Gastroesophageal sphincter (tissue), 4 donors: ENCODE measurements at regions not wholly inside any gene's neighbourhood (a gene's known extent, or its start where the extent isn't known, plus 50 kb on each side); places are given as distances from the start of the nearest gene placed in this dataset.
"Not testable (repeated sequence)": the region's sequence is repeated elsewhere in the genome, so short reads cannot be mapped to it uniquely, and the experiment has no call there.

Source experiments
- ATAC-seq: fragments of 150-250 bp; one replicate; pipeline ENCODE4 v1.9.1; 2016; ENCODE audit warnings: mild to moderate bottlenecking, moderate library complexity
- H3K27ac ChIP-seq, 4 donors: fragments of 200-600 bp; sonication (generic) in 3 of 4; 1 replicate in 3 of 4; 2 replicates in 1 of 4; pipeline ENCODE4 v1.5.1; 2016 to 2019
- H3K27me3 ChIP-seq: fragments of 200-600 bp; sonication (generic); one replicate; pipeline ENCODE4 v1.5.1; 2019
- H3K36me3 ChIP-seq, 2 donors: fragments of 200-600 bp; sonication (generic); one replicate each; pipeline ENCODE4 v1.5.1; 2019; ENCODE audit warnings: control low read depth in 1 of 2
- H3K4me1 ChIP-seq, 3 donors: fragments of 200-600 bp; sonication (generic); 1 replicate in 2 of 3; 2 replicates in 1 of 3; pipeline ENCODE4 v1.5.1; 2016 to 2019; ENCODE audit warnings: control low read depth in 2 of 3
- H3K4me3 ChIP-seq, 2 donors: fragments of 200-600 bp; sonication (generic); one replicate each; pipeline ENCODE4 v1.5.1; 2019; ENCODE audit warnings: mild to moderate bottlenecking in 1 of 2, moderate library complexity in 1 of 2
- H3K9me3 ChIP-seq, 3 donors: fragments of 200-600 bp; sonication (generic); one replicate each; pipeline ENCODE4 v1.5.1; 2017 to 2019; ENCODE audit warnings: control low read depth in 2 of 3
- EP300 ChIP-seq: sonication (generic); formaldehyde crosslinking; IDR thresholded peaks from one replicate; pipeline ENCODE4 v1.6.1; 2017; ENCODE audit warnings: antibody characterized with exemption, mild to moderate bottlenecking
- POLR2A ChIP-seq, 2 donors: fragments of 450-650 bp; IDR thresholded peaks; one replicate each; pipeline ENCODE4 v1.6.1; 2017; ENCODE audit warnings: antibody characterized with exemption in 2 of 2, mild to moderate bottlenecking in 2 of 2, moderate library complexity in 1 of 2
- POLR2AphosphoS5 ChIP-seq: sonication (generic); formaldehyde crosslinking; IDR thresholded peaks from one replicate; pipeline ENCODE4 v1.6.1; 2017; ENCODE audit warnings: antibody characterized with exemption
- WGBS, 2 donors: methylation state at CpG; one replicate each; pipeline ENCODE4 v1.1.5; 2018; ENCODE audit warnings: low coverage in 1 of 2; 5-methylcytosine and 5-hydroxymethylcytosine counted together
- TF ChIP-seq, protein P1 (sequence below), 4 experiments: fragments of 200-600 bp in 2 of 4; fragments of 450-650 bp in 2 of 4; sonication (generic) in 1 of 4; IDR thresholded peaks; one replicate each; pipeline ENCODE4 v1.5.1; 2017 to 2019; ENCODE audit warnings: antibody characterized with exemption in 4 of 4, mild to moderate bottlenecking in 2 of 4, moderate library complexity in 2 of 4

DNA sequence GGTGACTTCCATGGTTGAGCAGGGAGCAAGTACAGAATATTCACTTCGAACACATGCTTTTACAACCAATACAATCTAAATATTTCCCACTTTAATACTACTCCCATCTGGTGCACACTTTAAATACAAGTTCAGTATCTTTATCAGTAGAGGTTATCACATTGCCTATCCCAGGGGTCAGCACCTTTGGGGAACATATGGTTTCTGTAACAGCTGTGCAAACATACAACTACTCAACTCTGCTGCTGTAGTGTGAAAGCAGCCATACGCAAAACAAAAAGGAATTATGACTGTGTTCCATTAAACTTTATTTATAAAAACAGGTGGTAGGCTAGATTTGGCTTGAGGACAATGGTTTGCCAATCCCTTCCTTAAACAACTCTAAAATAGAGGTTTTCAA, 157.5 kb downstream of the XPNPEP1 start:
- Histone ChIP-seq H3K4me1 (peaks cover 0 to 3% (median 0%) of the 10 kb centered on the region in 3 donors), H3K27ac (no peak overlapping the region), H3K4me3 (no peak overlapping the region), H3K9me3 (no peaks in the 10 kb centered on the region), H3K27me3 (no peaks in the 10 kb centered on the region), H3K36me3 (no peaks in the 10 kb centered on the region)
- WGBS, 2 donors, result 80 to 83% methylated on average over 1 to 2 of the region's 2 CpGs
- TF ChIP-seq POLR2A (IDR thresholded peaks at IDR 0.05) (no peak), EP300 (no peak)
- no peak for ATAC-seq

DNA sequence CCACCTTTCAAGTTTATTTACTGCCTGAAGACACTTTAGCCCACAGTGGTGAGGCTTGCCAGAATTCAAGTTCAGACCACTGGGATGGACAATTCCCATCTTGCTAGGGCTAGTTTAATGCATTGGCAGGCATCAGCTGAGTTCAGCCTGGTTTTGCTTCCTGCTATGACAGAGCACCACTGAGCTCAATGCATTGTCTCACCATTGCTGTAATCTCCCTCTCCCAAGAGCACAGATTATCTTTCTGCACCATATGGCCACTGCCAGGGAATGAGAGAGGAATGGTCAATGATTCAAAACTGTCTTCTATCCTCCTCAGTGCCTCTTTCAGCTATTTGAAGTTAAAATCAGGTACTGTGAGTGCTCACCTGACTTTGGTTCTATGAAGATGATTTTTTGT, 160.8 kb downstream of the XPNPEP1 start:
- no peak for ATAC-seq
- Histone ChIP-seq H3K9me3 (no peaks in the 10 kb centered on the region), H3K36me3 (no peaks in the 10 kb centered on the region), H3K27ac (no peak overlapping the region), H3K4me3 (no peak overlapping the region), H3K4me1 (no peaks in the 10 kb centered on the region), H3K27me3 (no peaks in the 10 kb centered on the region)
- TF ChIP-seq EP300, result no peak
- no peak for TF ChIP-seq POLR2A (IDR thresholded peaks at IDR 0.05)
- no peak for TF ChIP-seq POLR2AphosphoS5
- TF ChIP-seq, protein P1, sequence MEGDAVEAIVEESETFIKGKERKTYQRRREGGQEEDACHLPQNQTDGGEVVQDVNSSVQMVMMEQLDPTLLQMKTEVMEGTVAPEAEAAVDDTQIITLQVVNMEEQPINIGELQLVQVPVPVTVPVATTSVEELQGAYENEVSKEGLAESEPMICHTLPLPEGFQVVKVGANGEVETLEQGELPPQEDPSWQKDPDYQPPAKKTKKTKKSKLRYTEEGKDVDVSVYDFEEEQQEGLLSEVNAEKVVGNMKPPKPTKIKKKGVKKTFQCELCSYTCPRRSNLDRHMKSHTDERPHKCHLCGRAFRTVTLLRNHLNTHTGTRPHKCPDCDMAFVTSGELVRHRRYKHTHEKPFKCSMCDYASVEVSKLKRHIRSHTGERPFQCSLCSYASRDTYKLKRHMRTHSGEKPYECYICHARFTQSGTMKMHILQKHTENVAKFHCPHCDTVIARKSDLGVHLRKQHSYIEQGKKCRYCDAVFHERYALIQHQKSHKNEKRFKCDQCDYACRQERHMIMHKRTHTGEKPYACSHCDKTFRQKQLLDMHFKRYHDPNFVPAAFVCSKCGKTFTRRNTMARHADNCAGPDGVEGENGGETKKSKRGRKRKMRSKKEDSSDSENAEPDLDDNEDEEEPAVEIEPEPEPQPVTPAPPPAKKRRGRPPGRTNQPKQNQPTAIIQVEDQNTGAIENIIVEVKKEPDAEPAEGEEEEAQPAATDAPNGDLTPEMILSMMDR (IDR thresholded peaks at IDR 0.05), result no peak

DNA sequence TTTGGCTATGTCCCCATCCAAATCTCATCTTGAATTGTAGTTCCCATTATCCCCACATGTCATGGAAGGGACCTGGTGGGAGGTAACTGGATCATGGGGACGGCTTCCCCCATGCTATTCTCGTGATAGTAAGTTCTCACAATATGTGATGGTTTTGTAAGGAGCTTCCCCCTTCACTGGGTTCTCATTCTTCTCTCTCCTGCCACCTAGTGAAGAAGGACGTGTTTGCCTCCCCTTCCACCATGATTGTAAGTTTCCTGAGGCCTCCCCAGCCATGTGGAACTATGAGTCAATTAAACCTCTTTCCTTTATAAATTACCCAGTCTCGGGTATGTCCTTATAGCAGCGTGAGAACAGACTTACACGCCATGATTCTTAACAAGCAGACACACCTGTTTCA, 165.6 kb downstream of the XPNPEP1 start:
- not testable (repeated sequence) for H3K36me3 ChIP-seq, ATAC-seq, H3K4me1 ChIP-seq, H3K27me3 ChIP-seq, H3K4me3 ChIP-seq, H3K9me3 ChIP-seq, H3K27ac ChIP-seq
- WGBS, 2 donors, result 57% methylated on average over 4 of the region's 6 CpGs; no CpG with 5 or more reads in 1 of the 2 donors

DNA sequence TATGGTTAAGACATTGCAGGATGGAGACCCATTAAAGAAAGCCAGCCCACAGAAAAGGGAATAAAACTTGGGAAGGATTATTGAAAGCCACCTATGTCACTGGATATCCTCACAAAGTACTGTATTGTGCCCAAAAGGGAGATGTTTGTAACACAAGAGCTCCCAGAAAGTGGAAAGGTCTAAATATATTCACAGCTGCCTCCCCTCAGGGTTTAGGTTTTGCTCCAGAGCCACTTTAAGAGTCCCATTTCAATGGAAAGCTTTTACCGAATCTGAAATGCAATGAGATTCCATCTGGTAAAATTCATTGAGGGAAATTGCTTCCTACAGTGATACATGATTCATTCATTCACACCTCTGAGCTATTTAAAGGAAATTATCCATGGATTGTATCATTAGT, 176.4 kb downstream of the XPNPEP1 start:
- H3K4me3 ChIP-seq, result no peak overlapping the region
- no peaks in the 10 kb centered on the region for H3K9me3 ChIP-seq
- ATAC-seq, result no peak
- no peaks in the 10 kb centered on the region for H3K27me3 ChIP-seq
- TF ChIP-seq EP300, result no peak
- TF ChIP-seq POLR2A (IDR thresholded peaks at IDR 0.05), result no peak
- TF ChIP-seq, protein P1 (IDR thresholded peaks at IDR 0.05), result no peak
- TF ChIP-seq POLR2AphosphoS5, result no peak
- H3K36me3 ChIP-seq, result no peaks in the 10 kb centered on the region
- no peak overlapping the region for H3K27ac ChIP-seq
- 62 to 80% methylated on average over 1 of the region's 1 CpG for WGBS, 2 donors
- H3K4me1 ChIP-seq, result peaks cover 0 to 6% (median 0%) of the 10 kb centered on the region in 3 donors

DNA sequence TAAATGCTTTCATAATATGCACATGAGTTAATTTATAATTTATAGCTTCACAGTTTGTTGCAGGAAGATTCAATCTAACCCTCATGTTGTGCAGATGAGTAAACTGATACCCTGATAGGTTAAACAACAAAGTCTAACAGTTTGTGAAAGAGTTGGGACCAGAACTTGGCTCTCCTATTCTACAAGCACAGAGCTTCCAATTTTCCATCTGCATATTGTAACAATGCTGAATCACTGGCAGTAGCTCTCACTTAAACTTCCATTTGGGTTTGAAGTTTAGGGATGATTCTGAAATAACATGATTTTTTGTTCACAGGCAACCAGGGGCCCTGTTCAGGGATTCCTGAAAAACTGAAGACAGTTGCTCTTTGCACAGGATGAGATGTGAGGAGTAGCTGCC, 179.3 kb downstream of the XPNPEP1 start:
- H3K4me1 ChIP-seq, result peaks cover 0 to 6% (median 0%) of the 10 kb centered on the region in 3 donors
- H3K27ac ChIP-seq, result no peak overlapping the region
- no peaks in the 10 kb centered on the region for H3K27me3 ChIP-seq
- H3K4me3 ChIP-seq, result no peak overlapping the region
- no peak for TF ChIP-seq EP300
- no peak for TF ChIP-seq POLR2A (IDR thresholded peaks at IDR 0.05)
- ATAC-seq, result no peak
- H3K9me3 ChIP-seq, result no peaks in the 10 kb centered on the region
- H3K36me3 ChIP-seq, result no peaks in the 10 kb centered on the region

DNA sequence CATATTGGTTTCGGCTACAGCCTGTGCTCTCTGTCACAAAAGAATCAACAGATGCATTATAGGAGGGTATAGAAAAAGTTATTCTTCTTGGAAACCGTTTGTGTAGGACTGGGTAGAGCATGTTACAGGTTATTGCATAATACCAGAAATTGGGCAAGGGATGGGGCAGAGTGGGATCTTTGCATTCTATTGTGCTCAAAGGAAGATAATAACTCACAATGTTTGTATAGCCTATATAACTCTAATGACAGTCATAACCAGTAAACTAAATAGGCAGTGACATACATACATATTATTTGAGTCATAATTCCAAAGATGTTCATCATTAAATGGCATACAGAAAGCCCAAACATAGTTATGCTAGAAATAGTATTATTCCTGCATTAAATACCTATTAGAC, 179.7 kb downstream of the XPNPEP1 start:
- Histone ChIP-seq H3K4me1 (peaks cover 0 to 6% (median 0%) of the 10 kb centered on the region in 3 donors), H3K36me3 (no peaks in the 10 kb centered on the region), H3K27ac (no peak overlapping the region), H3K9me3 (no peaks in the 10 kb centered on the region), H3K4me3 (no peak overlapping the region), H3K27me3 (no peaks in the 10 kb centered on the region)
- ATAC-seq, result no peak
- 50% methylated on average over 2 of the region's 2 CpGs for WGBS, 2 donors
- no peak for TF ChIP-seq POLR2A (IDR thresholded peaks at IDR 0.05)
- TF ChIP-seq, protein P1 (IDR thresholded peaks at IDR 0.05), result no peak
- no peak for TF ChIP-seq EP300
- TF ChIP-seq POLR2AphosphoS5, result no peak

DNA sequence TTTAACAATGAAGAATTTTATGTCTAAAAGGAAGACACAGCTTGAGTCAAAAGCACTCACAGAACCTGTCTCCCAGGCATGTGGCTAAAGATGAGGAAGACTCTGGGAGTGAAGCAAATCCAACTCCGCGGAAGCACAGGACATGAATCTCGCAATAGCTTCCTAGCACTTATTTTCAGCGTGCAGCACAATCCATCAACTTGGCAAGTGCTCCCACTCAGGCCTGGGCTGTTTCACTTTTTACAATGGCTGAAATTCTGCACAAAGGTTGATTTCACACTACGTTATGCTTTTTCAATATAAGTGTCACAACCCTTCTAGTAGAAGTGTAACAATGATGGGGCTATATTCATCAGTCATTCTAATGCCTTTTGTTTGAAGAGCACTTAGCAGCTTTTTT, 180.2 kb downstream of the XPNPEP1 start:
- Histone ChIP-seq H3K4me1 (peaks cover 0 to 6% (median 0%) of the 10 kb centered on the region in 3 donors), H3K4me3 (no peak overlapping the region), H3K9me3 (no peaks in the 10 kb centered on the region), H3K36me3 (no peaks in the 10 kb centered on the region), H3K27me3 (no peaks in the 10 kb centered on the region), H3K27ac (peak overlapping the region in 1 of 4 donors; percentile 6)
- no peak for ATAC-seq
- WGBS, 2 donors, result 5 to 33% methylated on average over 1 to 5 of the region's 5 CpGs
- TF ChIP-seq POLR2AphosphoS5 (no peak), POLR2A (IDR thresholded peaks at IDR 0.05) (no peak), EP300 (no peak)
- TF ChIP-seq, protein P1 (IDR thresholded peaks at IDR 0.05), result no peak
